MM.1S (cell line): ENCODE measurements at regions not wholly inside any gene's neighbourhood (a gene's known extent, or its start where the extent isn't known, plus 50 kb on each side); places are given as distances from the start of the nearest gene placed in this dataset.

Experiments
- DNase-seq: peaks from one replicate; pipeline ENCODE4 v3.0.0-alpha.2; 2015
- H2AFZ ChIP-seq: fragments of 300-600 bp; sonication (generic); 2 replicates; pipeline ENCODE4 v1.6.0; 2016; ENCODE audit warnings: antibody characterized with exemption, low read length
- H3F3A ChIP-seq: fragments of 300-600 bp; sonication (generic); 2 replicates; pipeline ENCODE4 v1.6.1; 2016; ENCODE audit warnings: mild to moderate bottlenecking, antibody characterized with exemption, low read length, moderate library complexity, mixed read lengths; ENCODE audit not compliant: insufficient read depth
- H3K27ac ChIP-seq: fragments of 300-600 bp; sonication (generic); 2 replicates; pipeline ENCODE4 v1.5.1; 2016; ENCODE audit warnings: mild to moderate bottlenecking, low read length
- H3K27me3 ChIP-seq: fragments of 300-600 bp; sonication (generic); replicated peaks from 2 replicates; pipeline ENCODE4 v1.6.0; 2016; ENCODE audit warnings: low read length; ENCODE audit not compliant: insufficient read depth
- H3K36me3 ChIP-seq: fragments of 300-600 bp; sonication (generic); replicated peaks from 2 replicates; pipeline ENCODE4 v1.6.1; 2016; ENCODE audit warnings: mild to moderate bottlenecking, low read length, mixed read lengths; ENCODE audit not compliant: insufficient read depth
- H3K4me1 ChIP-seq: fragments of 300-600 bp; sonication (generic); 2 replicates; pipeline ENCODE4 v1.6.1; 2016; ENCODE audit warnings: low read length, mixed read lengths
- H3K4me2 ChIP-seq: fragments of 300-600 bp; sonication (generic); 2 replicates; pipeline ENCODE4 v1.6.0; 2016; ENCODE audit warnings: low read depth, low read length
- H3K4me3 ChIP-seq: fragments of 300-600 bp; sonication (generic); 2 replicates; pipeline ENCODE4 v1.5.1; 2016; ENCODE audit warnings: low read length, mixed read lengths
- H3K79me2 ChIP-seq: fragments of 300-600 bp; sonication (generic); 2 replicates; pipeline ENCODE4 v1.6.1; 2016; ENCODE audit warnings: mixed run types, low read length, mixed read lengths
- H3K9ac ChIP-seq: fragments of 300-600 bp; sonication (generic); 2 replicates; pipeline ENCODE4 v1.6.1; 2016; ENCODE audit warnings: low read length, mixed read lengths
- H3K9me2 ChIP-seq: fragments of 300-600 bp; sonication (generic); replicated peaks from 2 replicates; pipeline ENCODE4 v1.6.1; 2016; ENCODE audit warnings: mild to moderate bottlenecking, low read length, mixed read lengths; ENCODE audit not compliant: insufficient read depth
- H3K9me3 ChIP-seq: fragments of 300-600 bp; sonication (generic); replicated peaks from 2 replicates; pipeline ENCODE4 v1.6.1; 2016; ENCODE audit warnings: mild to moderate bottlenecking, low read length, mixed read lengths; ENCODE audit not compliant: insufficient read depth
- H4K20me1 ChIP-seq: fragments of 300-600 bp; sonication (generic); 2 replicates; pipeline ENCODE4 v1.6.1; 2016; ENCODE audit warnings: mild to moderate bottlenecking, low read length, moderate library complexity, mixed read lengths; ENCODE audit not compliant: insufficient read depth
- CTCF ChIP-seq: fragments of 300-600 bp; sonication (generic); IDR thresholded peaks from 2 replicates; pipeline ENCODE4 v1.5.1; 2016; ENCODE audit warnings: antibody characterized with exemption, low read length, mixed read lengths
- EZH2 ChIP-seq: fragments of 300-600 bp; sonication (generic); optimal IDR thresholded peaks from 2 replicates; pipeline ENCODE3; 2017; ENCODE audit warnings: low read depth, mild to moderate bottlenecking, antibody characterized with exemption, low read length, mixed read lengths
- EZH2phosphoT487 ChIP-seq: fragments of 300-600 bp; sonication (generic); IDR thresholded peaks from 2 replicates; pipeline ENCODE4 v1.6.1; 2018; ENCODE audit warnings: antibody characterized with exemption, low read length

GRCh38 chr7:145347271-145347670 is 511.4 kb upstream of the TPK1 start:
- Histone ChIP-seq H3K9me3 (no peaks in the 10 kb centered on the region), H3K9me2 (no peaks in the 10 kb centered on the region), H3K27me3 (no peaks in the 10 kb centered on the region), H3K4me3 (no peak overlapping the region), H2AFZ (no peak overlapping the region), H3K4me1 (no peaks in the 10 kb centered on the region), H3K4me2 (no peak overlapping the region), H3K36me3 (no peaks in the 10 kb centered on the region), H4K20me1 (no peaks in the 10 kb centered on the region), H3F3A (no peaks in the 10 kb centered on the region), H3K9ac (no peak overlapping the region), H3K27ac (no peak overlapping the region), H3K79me2 (no peaks in the 10 kb centered on the region)
- TF ChIP-seq EZH2: no peak
- TF ChIP-seq EZH2phosphoT487: no peak
- TF ChIP-seq CTCF: no peak
- DNase-seq: no peak

GRCh38 chr7:145339319-145339718 is 503.5 kb upstream of the TPK1 start:
- no peak for DNase-seq
- H2AFZ ChIP-seq: no peak overlapping the region

GRCh38 chr7:145331522-145331921 is 495.7 kb upstream of the TPK1 start:
- Histone ChIP-seq H3K9me2 (no peaks in the 10 kb centered on the region), H3K9me3 (no peaks in the 10 kb centered on the region)
- TF ChIP-seq EZH2 (no peak), CTCF (no peak), EZH2phosphoT487 (no peak)

More at GRCh38 chr7:145339319-145339718, 503.5 kb upstream of the TPK1 start:
- TF ChIP-seq CTCF (no peak), EZH2phosphoT487 (no peak), EZH2 (no peak)
- Histone ChIP-seq H3K27me3 (no peaks in the 10 kb centered on the region), H3K9ac (no peak overlapping the region), H3K27ac (no peak overlapping the region), H3F3A (no peaks in the 10 kb centered on the region), H3K4me2 (no peak overlapping the region), H3K79me2 (no peaks in the 10 kb centered on the region), H3K36me3 (no peaks in the 10 kb centered on the region), H3K4me1 (peaks cover 19% of the 10 kb centered on the region), H3K9me2 (no peaks in the 10 kb centered on the region), H3K9me3 (no peaks in the 10 kb centered on the region), H4K20me1 (no peaks in the 10 kb centered on the region), H3K4me3 (no peak overlapping the region)

More at GRCh38 chr7:145331522-145331921, 495.7 kb upstream of the TPK1 start:
- Histone ChIP-seq H3K4me2 (no peak overlapping the region), H3K27me3 (no peaks in the 10 kb centered on the region), H2AFZ (no peak overlapping the region), H3K4me1 (no peaks in the 10 kb centered on the region), H3K4me3 (no peak overlapping the region), H3F3A (no peaks in the 10 kb centered on the region), H4K20me1 (no peaks in the 10 kb centered on the region), H3K79me2 (no peaks in the 10 kb centered on the region), H3K27ac (no peak overlapping the region), H3K9ac (no peak overlapping the region), H3K36me3 (no peaks in the 10 kb centered on the region)
- no peak for DNase-seq
